Non-pigmented ciliary epithelial cell (primary cell): ENCODE measurements at regions not wholly inside any gene's neighbourhood (a gene's known extent, or its start where the extent isn't known, plus 50 kb on each side); places are given as distances from the start of the nearest gene placed in this dataset.
"Not testable (repeated sequence)": the region's sequence is repeated elsewhere in the genome, so short reads cannot be mapped to it uniquely, and the experiment has no call there.

ENCODE experiments used
- DNase-seq: peaks from one replicate; pipeline ENCODE4 v3.0.0-alpha.2; 2010; ENCODE audit warnings: low read depth

DNA sequence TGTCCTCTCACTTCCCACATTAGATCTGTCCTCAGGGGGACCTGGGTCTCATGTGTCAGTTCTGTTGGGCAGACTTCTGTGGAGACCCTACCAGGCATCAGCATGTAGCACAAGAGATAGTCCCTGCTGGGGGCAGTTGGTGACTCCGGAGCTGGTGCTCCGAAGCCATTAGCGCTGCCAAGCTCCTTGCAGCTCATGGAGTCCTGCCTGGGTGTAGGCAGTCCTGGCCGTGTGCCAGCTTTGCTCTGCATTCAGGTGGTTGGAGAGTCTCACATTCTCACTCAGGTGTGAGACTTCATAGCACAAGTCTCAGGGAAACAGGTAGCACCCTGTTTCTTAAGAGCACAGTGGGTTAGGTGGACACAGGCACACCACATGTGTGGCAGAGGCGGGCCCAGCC, 202.3 kb downstream of the LIPI start:
- not testable (repeated sequence) for DNase-seq

DNA sequence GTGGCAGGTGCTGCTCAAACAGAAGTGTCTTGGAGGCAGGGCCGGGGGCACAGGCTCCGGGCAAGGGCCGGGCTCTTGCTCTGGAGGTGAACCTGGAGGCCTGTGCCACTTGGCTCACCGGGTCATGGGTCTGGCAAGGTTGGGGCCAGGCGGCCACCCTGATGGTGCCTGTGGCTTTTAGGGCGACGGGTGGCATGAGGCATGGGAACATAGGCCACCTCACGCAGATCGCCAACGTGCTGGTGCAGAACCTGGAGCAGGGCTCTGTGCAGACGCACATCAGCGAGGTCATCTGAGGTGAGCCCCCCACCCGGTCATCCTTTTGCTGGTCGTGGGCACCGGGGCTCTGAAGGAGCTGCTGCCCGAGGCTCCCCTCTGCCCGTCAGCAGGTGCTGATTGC, 202.7 kb downstream of the LIPI start:
- not testable (repeated sequence) for DNase-seq

GRCh38 chr21:14006144-14006543, 204.6 kb downstream of the LIPI start:
- not testable (repeated sequence) for DNase-seq

GRCh38 chr21:13986996-13987958, 223.5 kb downstream of the LIPI start:
- not testable (repeated sequence) for DNase-seq

DNA sequence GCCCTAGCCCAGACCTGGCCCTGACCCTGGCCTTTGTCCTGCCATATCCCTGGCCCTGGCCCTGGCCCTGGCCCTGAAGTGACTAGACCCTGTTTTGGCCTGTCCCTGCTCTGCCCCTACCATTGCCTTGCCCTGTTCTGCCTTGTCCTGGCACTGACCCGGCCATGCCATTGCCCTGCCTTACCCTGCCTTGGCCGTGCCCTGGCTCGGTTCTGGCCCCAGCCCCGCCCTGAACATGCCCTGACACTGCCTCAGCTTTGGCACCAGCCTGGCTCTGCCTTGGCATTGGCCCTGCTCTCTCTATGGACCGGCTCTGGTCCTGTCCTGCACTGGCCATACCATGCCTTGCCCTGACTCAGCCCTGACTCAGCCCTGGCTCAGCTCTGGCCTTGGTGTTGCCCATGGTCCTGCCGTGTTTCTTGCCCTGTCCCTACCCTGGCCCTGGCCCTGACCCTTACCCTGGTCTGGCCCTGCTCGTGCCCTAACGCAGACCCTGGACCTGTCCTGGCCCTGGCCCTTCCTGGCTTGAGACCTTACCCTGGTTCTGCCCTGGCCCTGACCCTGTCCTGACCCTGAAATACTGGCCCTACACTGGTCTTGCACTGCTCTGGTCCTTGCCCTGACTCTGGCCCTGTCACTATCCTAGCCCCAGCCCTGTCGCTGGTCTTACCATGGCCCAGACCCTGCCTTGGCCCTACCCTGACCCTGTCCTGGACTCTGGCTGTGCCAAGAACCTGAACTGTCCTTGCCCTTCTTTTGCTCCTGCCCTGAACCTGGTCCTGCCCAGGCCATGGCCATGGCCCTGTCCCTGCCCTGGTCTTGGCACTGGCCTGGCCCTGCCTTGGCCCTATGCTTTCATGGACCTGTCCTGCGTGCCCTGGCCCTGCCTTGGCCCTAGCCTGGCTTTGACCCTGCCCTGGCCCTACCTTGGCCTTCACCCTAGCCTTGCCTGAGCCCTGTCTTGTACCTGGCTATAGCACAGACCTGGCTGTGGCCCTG, 224.6 kb downstream of the LIPI start:
- DNase-seq, result not testable (repeated sequence)

- DNase-seq, result not testable (repeated sequence)
Observed at GRCh38 chr21:13985137-13985864, 225.5 kb downstream of the LIPI start.

- DNase-seq, result not testable (repeated sequence)
Observed at GRCh38 chr21:13984728-13985127, 226.0 kb downstream of the LIPI start.

- DNase-seq, result not testable (repeated sequence)
Observed at GRCh38 chr21:13981176-13982087, 229.3 kb downstream of the LIPI start.

- not testable (repeated sequence) for DNase-seq
Observed at GRCh38 chr21:13980115-13980662, 230.6 kb downstream of the LIPI start.

GRCh38 chr21:13979608-13980007, 231.1 kb downstream of the LIPI start:
- not testable (repeated sequence) for DNase-seq

- DNase-seq, result not testable (repeated sequence)
Observed at GRCh38 chr21:13974582-13974981, 236.2 kb downstream of the LIPI start.

DNA sequence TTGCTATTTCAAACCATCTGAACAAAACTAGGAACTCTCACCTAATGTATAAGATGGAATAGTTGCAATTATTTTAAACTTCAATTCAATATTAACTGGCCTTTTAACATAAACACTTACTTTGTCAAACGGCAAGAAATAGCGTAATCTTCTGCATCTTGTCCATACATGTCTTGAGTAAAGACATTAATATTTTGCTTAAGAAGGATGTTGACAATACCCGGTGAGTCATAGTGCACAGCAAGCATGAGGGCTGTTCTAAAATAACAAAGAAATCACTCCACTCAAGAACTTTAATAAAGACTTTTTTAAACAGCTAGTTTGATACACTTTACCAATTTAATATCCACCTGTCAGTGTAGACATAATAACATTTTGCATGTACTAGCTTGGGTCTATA, 240.9 kb downstream of the LIPI start:
- DNase-seq, result peak; percentile 4

DNA sequence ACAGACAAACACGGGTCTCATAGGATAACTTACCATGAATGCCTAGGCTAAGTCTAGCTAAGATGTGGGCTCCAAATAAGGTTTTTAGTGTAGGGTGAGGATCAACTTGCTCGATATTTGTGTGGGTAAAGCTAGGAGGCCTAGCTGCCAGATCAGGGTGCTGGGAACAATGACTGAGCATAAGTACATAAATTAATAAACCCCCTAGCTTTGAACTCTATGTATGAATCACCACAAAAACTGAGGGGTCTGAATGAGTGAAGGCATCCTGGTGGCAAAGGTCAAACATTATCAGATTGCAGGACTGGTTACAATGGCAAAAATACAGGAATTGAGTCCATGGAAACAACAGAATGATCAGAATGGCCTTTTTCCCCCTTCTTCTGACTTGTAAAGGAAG, 241.8 kb downstream of the LIPI start:
- not testable (repeated sequence) for DNase-seq

DNA sequence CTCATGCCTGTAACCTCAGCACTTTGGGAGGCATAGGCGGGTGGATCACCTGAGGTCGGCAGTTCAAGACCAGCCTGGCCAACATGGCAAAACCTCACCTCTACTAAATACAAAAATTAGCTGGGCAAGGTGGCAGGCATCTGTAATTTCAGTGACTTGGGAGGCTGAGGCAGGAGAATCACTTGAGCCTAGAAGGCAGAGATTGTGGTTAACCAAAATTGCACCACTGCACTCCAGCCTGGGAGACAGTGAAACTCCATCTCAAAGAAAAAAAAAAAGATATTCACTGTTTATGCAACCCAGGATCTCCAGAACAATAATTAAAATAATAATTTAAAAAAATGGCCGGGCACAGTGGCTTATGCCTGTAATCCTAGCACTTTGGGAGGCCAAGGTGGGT, 247.5 kb downstream of the LIPI start:
- not testable (repeated sequence) for DNase-seq

DNA sequence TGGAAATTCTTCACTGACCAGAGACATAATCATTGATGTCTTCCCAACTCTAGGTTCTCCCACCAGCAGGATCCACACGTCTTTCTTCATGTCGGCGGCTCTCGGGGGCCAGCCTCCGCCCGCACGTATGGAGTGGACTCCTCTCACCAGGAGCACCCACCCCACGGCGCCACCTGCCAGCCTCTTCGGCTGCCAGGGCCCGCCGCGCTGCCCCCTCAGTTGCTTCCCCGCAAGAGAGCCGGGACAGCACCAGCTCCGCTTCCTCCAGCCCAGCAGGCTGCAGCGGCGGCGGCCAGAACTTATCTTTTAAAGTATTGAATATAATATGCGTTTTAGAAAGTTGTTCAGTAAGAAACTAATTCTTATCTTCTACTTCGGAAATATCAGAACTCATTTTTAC, 273.5 kb downstream of the LIPI start:
- no peak for DNase-seq

- DNase-seq, result not testable (repeated sequence)
Observed at GRCh38 chr21:13936033-13936937, 274.5 kb downstream of the LIPI start.

GRCh38 chr21:13935396-13936032, 275.2 kb downstream of the LIPI start:
- not testable (repeated sequence) for DNase-seq

DNA sequence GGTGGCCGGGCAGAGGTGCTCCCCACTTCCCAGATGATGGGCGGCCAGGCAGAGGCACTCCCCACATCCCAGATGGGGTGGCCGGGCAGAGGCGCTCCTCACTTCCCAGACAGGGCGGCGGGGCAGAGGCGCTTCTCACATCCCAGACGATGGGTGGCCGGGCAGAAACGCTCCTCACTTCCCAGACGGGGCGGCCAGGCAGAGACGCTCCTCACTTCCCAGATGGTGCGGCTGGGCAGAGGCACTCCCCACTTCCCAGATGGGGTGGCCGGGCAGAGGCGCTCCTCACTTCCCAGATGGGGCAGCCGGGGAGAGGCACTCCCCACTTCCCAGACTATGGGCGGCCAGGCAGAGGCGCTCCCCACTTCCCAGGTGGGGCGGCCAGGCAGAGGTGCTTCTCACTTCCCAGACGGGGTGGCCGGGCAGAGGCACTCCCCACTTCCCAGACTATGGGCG, 275.8 kb downstream of the LIPI start:
- DNase-seq, result not testable (repeated sequence)
